Gastroesophageal sphincter (tissue), 3 donors: ENCODE measurements at regions not wholly inside any gene's neighbourhood (a gene's known extent, or its start where the extent isn't known, plus 50 kb on each side); places are given as distances from the start of the nearest gene placed in this dataset.

ENCODE experiments used
- CTCF ChIP-seq, 4 experiments: fragments of 200-600 bp in 2 of 4; fragments of 450-650 bp in 2 of 4; sonication (generic) in 1 of 4; IDR thresholded peaks; one replicate each; pipeline ENCODE4 v1.5.1; 2017 to 2019; ENCODE audit warnings: antibody characterized with exemption in 4 of 4, mild to moderate bottlenecking in 2 of 4, moderate library complexity in 2 of 4
- EP300 ChIP-seq: sonication (generic); formaldehyde crosslinking; IDR thresholded peaks from one replicate; pipeline ENCODE4 v1.6.1; 2017; ENCODE audit warnings: antibody characterized with exemption, mild to moderate bottlenecking
- POLR2A ChIP-seq, 2 donors: fragments of 450-650 bp; IDR thresholded peaks; one replicate each; pipeline ENCODE4 v1.6.1; 2017; ENCODE audit warnings: antibody characterized with exemption in 2 of 2, mild to moderate bottlenecking in 2 of 2, moderate library complexity in 1 of 2

- no peak for TF ChIP-seq EP300
- no peak for TF ChIP-seq CTCF (IDR thresholded peaks at IDR 0.05)
- no peak for TF ChIP-seq POLR2A (IDR thresholded peaks at IDR 0.05)
Observed at GRCh38 chr15:39283531-39283930, 297.3 kb upstream of the THBS1 start.
